ENCODE measurements at regions not wholly inside any gene's neighbourhood (a gene's known extent, or its start where the extent isn't known, plus 50 kb on each side); places are given as distances from the start of the nearest gene placed in this dataset.

- intact Hi-C loops (cut with DNase I): no loop called here
- Histone ChIP-seq H3K27me3 (no peaks in the 10 kb centered on the region), H3K4me1 (no peaks in the 10 kb centered on the region), H3K36me3 (no peaks in the 10 kb centered on the region), H3K27ac (no peak overlapping the region), H3K9me3 (no peaks in the 10 kb centered on the region), H3K4me3 (no peak overlapping the region)
- ATAC-seq (no peak), DNase-seq (no peak)
- no peak for TF ChIP-seq CTCF (IDR thresholded peaks at IDR 0.05)
Observed at GRCh38 chr7:23925088-23925487, 215.1 kb downstream of the STK31 start.

GRCh38 chr7:23927709-23928417 is 217.8 kb downstream of the STK31 start:
- ATAC-seq (no peak), DNase-seq (no peak)
- H3K27me3 ChIP-seq: no peaks in the 10 kb centered on the region
- intact Hi-C loops (cut with DNase I): no loop called here
- TF ChIP-seq CTCF (IDR thresholded peaks at IDR 0.05): no peak
- no peaks in the 10 kb centered on the region for H3K4me1 ChIP-seq
- no peaks in the 10 kb centered on the region for H3K36me3 ChIP-seq
- H3K27ac ChIP-seq: no peak overlapping the region
- no peaks in the 10 kb centered on the region for H3K9me3 ChIP-seq
- H3K4me3 ChIP-seq: no peak overlapping the region

GRCh38 chr7:23928418-23928775 is 218.4 kb downstream of the STK31 start:
- no peaks in the 10 kb centered on the region for H3K27me3 ChIP-seq
- no peak overlapping the region for H3K4me3 ChIP-seq
- no peaks in the 10 kb centered on the region for H3K36me3 ChIP-seq
- ATAC-seq (no peak), DNase-seq (no peak)
- TF ChIP-seq CTCF (IDR thresholded peaks at IDR 0.05): no peak
- no peaks in the 10 kb centered on the region for H3K9me3 ChIP-seq
- no peak overlapping the region for H3K27ac ChIP-seq
- intact Hi-C loops (cut with DNase I): no loop called here
- no peaks in the 10 kb centered on the region for H3K4me1 ChIP-seq

DNA sequence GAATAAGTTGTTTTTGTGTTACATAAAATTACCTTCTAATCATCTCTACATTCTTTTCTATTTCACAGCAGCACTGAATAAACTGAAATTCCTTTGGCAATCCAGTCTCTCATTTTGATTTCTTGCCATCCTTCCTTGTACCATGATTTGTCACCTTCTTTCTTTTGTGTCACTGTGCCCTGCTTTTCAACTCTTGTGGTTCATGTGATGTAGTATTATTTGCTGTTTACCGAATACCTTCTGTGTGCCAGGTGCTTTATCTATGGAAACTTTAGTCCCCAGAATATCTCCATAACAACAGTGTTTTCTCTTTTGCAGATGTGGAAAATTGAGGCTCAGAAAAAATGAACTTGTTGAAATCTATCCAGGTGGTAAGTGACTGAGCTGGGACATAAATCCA is 220.3 kb downstream of the STK31 start:
- H3K36me3 ChIP-seq: no peaks in the 10 kb centered on the region
- no peak for TF ChIP-seq CTCF (IDR thresholded peaks at IDR 0.05)
- intact Hi-C loops (cut with DNase I): no loop called here
- no peaks in the 10 kb centered on the region for H3K27me3 ChIP-seq
- DNase-seq: no peak
- no peaks in the 10 kb centered on the region for H3K4me1 ChIP-seq
- H3K27ac ChIP-seq: no peak overlapping the region
- no peak for ATAC-seq
- H3K4me3 ChIP-seq: no peak overlapping the region
- H3K9me3 ChIP-seq: no peaks in the 10 kb centered on the region

- ATAC-seq: no peak
- no peak overlapping the region for H3K4me3 ChIP-seq
- no peaks in the 10 kb centered on the region for H3K9me3 ChIP-seq
- H3K36me3 ChIP-seq: no peaks in the 10 kb centered on the region
- TF ChIP-seq CTCF (IDR thresholded peaks at IDR 0.05): no peak
- H3K27ac ChIP-seq: no peak overlapping the region
- H3K27me3 ChIP-seq: no peaks in the 10 kb centered on the region
- H3K4me1 ChIP-seq: no peaks in the 10 kb centered on the region
- intact Hi-C loops (cut with DNase I): no loop called here
- no peak for DNase-seq
Observed at GRCh38 chr7:23931633-23932032, 221.6 kb downstream of the STK31 start.

- intact Hi-C loops (cut with DNase I): no loop called here
- no peak for ATAC-seq
- Histone ChIP-seq H3K27me3 (no peaks in the 10 kb centered on the region), H3K9me3 (no peaks in the 10 kb centered on the region), H3K36me3 (no peaks in the 10 kb centered on the region), H3K27ac (no peak overlapping the region), H3K4me1 (no peaks in the 10 kb centered on the region), H3K4me3 (no peak overlapping the region)
- no peak for DNase-seq
- TF ChIP-seq CTCF (IDR thresholded peaks at IDR 0.05): no peak
Observed at GRCh38 chr7:23938215-23938614, 228.2 kb downstream of the STK31 start.

Data from upper lobe of right lung (tissue), 1 donor.